GM19463 (cell line): ENCODE measurements at regions not wholly inside any gene's neighbourhood (a gene's known extent, or its start where the extent isn't known, plus 50 kb on each side); places are given as distances from the start of the nearest gene placed in this dataset.
"Not testable (repeated sequence)": the region's sequence is repeated elsewhere in the genome, so short reads cannot be mapped to it uniquely, and the experiment has no call there.

Experiments used
- ATAC-seq: cut with Tn5 transposase; IDR thresholded peaks from one replicate; pipeline ENCODE4 v1.9.1; 2021; ENCODE audit warnings: mild to moderate bottlenecking, moderate library complexity; ENCODE audit not compliant: unreplicated experiment

DNA sequence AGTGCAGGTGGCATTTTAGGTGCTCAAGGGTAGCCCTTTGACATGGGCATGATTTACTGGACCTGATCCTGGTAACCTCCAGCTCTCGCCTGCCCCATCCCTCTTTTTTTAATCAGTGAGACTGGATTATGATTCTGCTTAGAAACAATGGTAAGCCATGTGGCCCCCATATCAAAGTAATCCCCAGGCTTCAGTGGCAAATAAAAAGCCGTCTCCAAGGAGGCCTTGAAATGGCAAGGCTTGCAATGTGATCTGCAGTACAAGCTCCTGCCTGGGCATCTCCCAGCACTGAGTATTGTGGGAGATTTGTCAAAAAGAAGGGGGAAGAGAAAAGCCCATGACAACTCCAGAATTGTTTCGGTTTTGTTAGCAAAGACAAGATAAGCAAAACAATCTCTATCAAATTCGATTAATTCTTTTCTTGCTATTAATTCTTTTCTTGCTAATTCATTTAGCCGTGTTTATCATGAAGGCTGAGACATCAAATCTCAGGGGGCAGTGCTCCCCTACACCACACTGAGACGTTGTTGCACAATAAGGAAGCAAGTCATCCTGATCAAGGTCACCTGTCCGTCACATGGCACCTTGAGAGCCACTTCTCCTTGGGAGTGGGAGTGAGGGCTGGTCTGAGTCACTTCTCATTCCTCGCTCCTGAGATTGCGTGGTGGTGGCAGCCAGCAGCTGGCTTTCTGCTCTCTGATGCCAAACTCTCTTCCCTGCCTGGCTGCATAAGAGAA lies 312.7 kb upstream of the GATB start:
- peak; percentile 46 for ATAC-seq

DNA sequence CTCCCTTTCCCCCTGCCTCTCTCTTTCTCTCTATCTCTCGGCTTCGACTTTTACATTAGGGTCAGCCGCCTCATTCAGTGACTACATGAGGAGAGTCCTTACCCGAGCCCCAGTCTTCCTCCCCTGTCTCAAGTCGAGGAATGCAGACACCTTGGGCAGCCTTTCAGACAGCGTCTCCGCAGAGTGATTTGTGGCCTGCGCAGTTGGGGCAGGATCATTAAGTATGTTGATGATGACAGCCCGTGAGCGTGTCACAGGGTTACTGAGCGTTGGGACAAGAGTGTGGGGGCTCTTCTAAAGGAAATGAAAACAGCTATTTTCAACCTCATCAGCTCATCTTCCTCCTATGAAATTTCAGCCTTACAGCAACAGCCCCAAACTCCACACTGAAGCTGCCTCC lies 312.1 kb upstream of the GATB start:
- no peak for ATAC-seq

DNA sequence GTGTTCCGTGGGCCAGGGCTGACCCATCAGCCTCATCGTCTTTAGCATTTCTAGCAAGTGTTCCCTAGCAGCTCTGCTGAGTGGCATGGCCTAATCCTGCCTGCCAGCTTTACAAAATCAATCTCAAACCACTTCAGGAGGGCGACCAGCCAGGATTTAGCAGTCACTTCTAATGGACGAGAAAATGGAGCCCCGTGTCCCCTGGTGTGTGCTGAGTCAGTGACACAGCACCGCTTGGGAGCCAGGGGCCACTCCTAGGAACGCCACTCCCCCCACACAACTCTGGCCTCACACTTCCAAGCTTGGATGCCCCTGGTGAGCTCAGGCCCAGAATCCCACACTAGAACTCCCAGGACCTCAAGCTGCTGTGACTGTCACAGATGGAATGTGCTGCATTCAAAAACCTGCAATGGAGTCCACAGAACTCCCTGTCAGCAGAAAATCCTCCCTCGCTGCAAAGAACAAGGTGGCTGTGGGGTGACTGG lies 311.2 kb upstream of the GATB start:
- ATAC-seq, result no peak

DNA sequence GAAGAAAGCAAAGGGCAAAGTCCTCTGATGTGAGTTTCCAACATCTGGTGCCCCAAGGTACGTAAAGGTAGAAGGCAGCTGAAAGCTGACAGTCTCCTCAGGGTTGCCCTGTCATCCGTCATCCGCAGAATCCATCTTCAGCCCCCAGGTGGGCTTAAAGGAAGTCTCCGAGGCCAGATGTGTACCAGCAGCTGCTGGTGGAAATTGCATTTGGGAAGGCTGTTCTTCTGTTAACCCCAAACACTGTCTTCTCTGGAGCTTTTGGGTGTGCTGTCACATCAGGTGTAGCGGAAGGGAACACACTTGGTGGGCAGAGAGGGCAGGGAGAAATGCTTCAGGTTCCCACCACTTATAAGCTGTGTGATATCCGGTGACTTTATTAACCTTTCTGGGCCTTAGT lies 310.0 kb upstream of the GATB start:
- ATAC-seq, result no peak

DNA sequence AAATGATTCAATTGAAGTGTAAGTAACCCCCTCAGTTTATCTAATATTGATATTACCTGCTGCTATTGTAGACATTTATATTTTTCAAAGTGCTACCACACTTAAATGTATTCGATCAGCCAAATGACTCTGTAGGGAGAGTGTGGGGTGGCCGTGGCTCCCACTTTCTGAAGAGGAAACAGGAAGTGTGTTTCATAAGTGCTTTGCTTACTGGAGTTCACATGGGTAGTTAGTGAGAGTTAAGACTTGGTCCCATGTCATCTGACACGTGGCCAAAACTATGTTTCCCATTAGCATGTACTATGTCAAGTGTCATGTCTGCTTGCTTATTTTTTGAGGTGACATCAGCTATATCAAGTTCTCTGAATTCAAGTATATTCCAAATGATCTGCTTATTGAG lies 308.1 kb upstream of the GATB start:
- no peak for ATAC-seq

DNA sequence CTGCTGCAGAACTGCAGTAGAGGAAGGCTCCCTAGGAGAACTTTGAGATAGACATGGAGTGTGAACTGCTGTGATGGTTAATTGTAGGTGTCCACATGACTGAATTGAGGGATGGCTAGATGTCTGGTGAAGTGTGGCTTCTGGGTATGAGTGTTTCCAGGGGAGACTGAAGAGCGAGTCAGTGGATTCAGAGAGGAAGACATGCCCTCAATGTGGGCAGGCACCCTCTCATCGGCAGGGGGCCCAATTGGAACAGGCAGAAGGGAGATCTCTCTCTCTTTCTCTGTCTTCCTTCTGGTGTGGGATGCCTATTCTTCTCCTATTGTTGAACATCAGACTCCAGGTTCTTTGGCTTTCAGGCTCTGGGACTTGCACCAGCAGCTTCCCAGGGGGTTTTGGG lies 304.7 kb upstream of the GATB start:
- ATAC-seq, result no peak

DNA sequence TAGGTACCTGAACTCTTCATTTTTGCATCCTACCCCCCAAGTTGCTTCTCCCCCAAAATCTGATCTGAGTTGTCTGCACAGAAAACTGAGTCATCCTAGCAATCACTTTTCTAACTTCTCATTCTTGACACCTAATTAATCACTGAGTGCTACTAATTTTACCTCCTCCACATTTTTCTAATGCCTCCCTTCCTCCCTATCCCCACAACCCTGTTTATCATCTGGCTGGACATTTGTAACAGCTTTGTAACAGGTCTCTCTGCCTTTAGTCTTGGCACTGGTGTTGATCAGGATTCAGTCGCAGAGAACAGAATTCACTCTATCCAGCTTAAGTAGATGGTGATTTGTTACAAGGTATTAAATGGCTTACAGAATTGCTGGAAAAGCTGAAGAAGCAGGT lies 303.9 kb upstream of the GATB start:
- no peak for ATAC-seq

DNA sequence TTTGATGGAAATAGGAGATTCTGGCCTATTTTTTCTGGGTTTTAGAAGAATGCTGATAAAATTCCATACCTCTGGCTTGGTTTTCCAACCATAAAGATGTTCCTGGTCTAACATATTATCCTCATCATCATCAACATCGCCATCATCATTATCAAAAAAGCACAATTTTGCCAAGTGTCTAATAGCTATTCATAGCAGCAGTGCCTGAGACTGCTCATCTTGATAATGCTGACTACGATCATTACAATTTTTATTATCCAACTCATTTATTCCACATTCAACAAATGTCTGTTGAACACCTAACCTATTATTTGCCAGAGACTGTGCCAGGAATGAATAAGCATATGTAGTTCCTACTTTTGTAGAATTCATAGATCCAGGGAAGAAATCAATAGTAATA lies 303.5 kb upstream of the GATB start:
- no peak for ATAC-seq

DNA sequence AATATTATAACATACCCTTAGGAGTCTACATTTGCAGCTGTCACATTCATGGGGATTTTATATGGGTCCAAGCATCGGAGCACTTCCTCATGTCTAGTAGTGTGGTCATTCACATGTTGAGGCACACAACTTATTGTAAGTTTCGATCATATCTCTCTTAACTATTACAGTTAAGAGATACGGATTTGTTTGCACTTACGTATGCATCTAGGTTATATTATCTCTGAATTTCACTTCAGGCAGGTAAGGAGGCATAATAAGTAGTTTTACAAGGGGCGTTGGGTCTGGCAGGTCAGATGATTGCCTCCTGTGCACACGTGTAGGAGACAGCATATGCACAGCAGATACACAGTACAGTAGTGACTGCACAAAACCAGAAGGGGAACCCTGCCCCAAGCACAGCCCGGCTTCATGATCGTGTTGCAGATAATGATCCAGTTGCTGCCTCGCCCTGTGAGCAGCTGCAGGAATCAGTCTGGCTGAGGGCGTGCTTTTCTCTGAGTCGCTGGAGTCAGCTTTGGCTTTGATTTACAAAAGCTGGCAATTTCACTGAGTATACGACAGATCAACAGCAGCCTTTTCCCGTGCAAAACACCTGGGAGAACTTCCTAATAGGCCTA lies 302.9 kb upstream of the GATB start:
- ATAC-seq, result no peak

DNA sequence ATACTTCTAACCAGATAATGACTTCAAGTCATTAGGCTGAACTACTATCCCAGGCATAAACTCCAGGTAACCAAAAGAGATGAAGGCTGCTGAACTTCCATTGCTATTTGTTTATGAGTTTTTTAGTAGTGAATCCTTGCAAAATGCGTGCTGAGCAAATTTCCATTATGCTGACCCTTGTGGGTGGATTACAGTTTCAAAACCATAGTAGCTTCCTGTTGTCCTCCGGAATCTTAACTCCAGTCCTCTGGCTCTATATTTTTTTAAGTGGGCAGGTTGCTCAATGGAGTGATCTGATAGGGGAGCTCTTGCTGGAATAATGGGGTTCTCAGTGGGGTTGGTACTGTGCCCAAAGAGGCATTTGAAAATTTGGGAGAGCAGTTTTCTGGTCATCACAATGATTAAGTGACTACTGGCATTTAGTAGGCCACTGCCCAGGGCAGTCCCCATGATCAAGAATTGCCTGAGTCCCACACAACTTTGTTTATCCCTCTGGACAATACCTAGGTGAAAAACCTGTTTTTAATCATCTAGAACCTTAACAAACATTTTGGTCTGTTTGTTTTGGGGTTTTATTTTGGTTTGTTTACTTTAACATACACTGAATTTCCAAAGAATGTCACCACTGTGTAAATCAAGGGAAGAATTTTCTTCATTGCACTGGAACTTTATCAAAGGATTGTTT lies 302.3 kb upstream of the GATB start:
- no peak for ATAC-seq

DNA sequence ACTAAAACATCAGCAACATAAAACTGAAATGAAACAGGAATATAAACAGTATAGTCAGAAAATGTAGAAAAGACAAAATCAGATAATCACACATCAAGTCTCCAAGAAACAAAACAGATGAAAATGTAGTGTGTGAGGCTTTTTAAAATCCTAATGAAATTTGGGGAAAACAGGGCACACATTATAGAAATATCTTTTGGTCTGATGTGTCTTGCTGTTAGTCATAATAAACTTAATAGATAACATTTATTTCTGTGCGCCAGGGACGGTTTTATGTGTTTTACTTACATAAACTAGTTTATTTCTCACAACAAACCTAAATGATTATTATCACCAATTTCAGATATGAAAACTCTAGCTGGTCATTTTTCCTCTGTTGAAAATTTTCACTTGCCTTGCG lies 293.9 kb upstream of the GATB start:
- ATAC-seq, result no peak

DNA sequence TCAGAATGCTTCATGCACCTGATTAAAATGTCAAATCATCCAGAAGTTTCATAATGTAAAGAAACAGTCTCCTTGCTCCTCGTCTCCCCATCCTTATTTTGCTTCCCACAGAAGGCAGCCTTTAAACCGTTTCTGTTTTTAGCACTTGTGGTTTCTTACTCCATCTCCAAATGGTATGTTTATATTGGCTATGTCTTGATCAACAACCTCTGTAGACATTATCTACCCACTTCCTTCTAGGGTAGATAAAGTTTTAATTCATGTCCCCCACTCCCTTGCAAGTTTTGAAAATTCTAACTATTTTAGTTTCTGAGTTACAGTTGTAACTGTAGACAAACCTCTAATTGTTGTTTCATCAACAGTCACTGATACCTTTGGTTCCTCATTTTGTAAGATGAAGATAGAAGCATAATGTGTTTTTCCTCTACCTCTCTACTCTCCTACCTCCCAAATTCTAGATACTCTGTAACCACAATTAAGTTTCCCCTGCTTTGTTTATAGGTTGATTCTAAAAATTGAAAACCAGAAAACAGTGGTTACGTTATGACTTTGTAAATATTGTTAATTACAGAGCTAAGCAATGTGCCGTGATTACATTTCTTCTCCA lies 291.7 kb upstream of the GATB start:
- ATAC-seq, result peak; percentile 50

DNA sequence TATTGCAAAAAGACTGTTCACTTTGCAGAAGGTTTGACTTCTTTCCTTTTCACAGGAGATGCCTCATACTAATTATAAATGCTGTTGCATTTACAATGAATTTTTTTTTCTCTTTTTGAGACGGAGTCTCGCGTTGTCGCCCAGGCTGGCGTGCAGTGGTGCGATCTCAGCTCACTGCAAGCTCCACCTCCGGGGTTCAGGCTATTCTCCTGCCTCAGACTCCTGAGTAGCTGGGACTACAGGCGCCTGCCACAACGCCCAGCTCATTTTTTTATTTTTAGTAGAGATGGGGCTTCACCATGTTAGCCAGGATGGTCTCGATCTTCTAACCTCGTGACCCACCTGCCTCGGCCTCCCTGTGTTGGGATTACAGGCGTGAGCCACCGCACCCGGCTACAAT lies 290.5 kb upstream of the GATB start:
- ATAC-seq, result not testable (repeated sequence)

DNA sequence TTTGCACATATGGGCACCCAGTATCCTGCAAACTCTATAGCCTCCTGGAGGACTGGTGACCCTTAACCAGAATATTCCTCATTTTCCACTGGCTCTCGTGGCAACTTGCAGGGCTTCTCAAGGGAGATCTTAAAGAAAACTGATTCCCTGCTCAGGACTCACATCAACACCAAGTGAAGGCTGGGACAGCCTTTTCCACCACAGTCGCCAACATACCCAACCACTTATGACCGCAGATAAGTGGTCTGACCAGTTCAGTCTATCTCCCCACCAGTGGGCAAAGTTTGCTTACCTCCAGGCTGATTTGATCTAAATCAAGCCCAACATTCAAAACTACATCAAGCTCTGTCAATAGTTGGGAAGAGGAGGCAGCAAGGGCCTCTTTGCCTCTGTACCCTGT lies 289.3 kb upstream of the GATB start:
- ATAC-seq, result no peak

DNA sequence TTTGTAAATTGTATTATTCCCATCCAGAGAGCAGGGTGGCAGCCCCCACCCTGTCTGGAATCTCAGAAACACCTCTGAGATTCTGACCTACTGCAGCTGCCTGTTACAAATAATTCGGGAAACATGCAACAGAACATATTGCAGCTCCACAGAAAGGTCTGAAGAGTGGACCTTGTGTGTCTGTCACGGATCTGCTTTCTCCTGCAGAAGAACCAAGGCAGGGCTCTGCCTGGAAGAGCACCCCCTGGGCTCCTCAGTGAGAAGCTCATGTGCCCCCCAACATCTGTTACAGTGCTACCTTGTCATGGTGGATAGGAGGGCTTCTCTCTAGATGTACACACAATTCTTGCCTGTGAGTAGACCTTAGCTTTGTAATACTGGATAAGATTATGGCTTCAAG lies 286.6 kb upstream of the GATB start:
- ATAC-seq, result no peak

DNA sequence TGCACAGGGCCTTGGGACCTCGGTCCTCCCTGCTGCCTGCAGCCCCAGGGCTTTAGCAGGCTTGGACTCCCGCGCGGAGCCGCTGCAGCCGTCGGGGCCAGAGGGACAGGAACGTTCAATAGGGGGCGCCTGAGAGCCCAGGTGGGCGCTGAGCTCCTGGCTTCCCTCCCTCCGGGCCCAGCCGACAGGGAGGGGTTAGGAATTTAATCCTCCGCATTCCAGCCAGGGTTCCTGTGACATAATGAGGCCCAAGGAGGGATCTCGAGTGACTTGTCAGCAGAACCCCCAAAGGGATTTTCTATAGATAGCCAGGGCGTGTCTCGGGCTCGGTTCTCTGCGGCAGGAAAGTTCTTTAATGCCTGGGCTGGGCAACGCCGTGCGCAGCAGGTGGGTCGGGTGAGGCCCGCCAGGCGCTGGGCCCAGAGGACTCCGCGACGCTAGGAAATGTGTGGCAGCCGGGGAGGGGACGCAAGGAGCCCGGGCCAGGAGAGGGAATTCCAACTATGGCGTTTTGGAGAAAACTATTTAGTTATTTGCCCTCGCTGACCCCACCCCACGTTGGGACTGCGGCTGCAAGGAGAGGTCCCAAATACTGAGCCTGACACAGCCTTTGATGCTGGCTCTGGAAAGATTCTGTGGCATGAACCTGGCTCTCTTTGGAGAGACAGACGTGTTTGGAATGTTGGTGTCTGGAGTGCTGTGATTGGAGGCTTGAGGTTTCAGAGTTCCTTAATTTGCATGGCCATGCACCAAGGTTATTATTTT lies 285.2 kb upstream of the GATB start:
- peak; percentile 70 for ATAC-seq

DNA sequence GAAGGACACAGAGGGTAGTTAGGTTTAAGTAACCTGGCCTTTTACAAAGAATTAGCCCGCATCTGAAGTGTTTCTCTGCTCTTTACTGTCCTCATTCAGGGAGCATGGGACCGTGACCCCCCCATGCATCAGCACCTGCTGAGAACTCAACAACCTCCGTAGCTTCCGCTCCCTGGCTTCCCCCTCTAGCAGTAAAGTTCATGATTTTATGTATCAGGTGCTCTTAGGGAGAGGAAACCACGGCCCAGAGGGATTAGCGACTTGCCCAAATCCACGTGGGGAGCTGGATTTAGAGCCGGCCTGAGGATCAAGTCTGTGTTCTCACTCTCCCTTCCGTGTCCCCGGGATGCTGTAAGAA lies 284.6 kb upstream of the GATB start:
- peak; percentile 49 for ATAC-seq

DNA sequence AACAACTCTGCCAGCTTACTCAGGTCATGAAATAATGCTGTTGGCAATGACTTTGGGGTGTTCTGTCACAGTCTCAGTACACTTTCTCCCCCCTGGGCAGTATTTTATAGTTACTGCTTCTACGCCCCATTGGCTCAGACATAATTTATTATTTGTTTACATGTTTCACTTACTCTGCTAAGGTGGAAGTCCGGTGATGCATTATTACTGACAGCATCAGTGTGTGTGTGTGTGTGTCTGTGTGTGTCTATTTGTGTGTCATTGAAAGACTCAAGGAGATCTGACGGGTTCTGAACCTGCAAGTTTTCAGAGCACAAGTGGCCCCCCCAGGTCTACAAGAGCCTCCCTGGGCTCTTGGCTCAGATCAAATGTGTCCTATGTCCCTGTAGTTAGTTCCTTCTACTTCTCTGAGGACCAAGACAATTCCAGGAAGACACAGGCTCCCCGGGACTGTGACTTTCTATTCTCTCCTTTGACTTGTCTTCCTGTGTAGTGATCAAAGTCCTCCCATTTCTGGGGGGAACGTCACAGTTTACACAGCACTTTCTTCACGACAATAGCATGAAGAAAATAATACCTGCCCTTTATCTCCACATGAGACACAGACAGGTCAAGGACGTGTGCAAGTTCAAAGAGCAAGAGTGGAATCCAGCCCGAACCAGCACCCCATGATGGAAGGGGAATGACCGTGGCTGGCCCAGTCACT lies 283.7 kb upstream of the GATB start:
- no peak for ATAC-seq

DNA sequence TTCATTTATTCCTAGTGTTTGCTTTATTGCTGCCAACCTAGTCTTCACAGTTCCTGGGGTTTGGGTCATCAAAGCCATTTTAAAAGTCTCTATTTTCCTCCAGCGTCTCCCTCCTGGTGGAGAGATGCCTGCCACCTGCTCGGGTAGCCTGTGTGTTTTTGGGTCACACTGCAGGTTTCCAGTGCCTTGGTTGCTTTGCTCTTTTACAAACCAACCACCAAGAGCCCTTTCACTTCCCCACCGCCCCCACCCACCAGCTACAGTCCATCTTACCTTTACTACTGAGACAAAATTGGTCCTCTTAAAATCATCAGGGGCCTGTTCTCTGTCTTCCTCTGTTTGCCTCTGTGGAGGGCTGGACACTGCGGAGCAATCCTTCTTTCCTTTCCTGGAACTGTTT lies 280.5 kb upstream of the GATB start:
- no peak for ATAC-seq

DNA sequence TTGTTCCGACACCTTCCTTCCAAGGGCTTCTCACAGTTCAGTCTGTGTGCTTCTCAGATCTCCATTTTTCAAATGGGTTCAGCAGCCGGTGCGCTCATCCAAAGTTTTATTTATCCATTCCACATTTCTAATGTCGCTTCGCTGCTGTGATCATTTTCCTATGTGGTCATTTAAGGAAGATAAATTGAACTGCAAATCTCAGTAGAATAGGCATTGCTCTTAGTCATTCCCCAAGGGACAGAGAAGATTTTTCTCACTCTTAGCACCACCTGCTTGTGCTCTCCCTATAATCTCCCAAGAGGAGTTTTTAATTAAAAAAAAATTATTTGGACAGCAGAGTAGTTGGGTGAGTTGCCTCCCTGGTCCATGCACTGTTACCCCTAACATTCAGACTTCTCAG lies 278.9 kb upstream of the GATB start:
- ATAC-seq, result no peak
